Left lung (tissue), 4 donors: ENCODE measurements at regions not wholly inside any gene's neighbourhood (a gene's known extent, or its start where the extent isn't known, plus 50 kb on each side); places are given as distances from the start of the nearest gene placed in this dataset.
A peak's percentile ranks its signal among the peaks of the same experiment; 100 is the strongest.
"Not testable (repeated sequence)": the region's sequence is repeated elsewhere in the genome, so short reads cannot be mapped to it uniquely, and the experiment has no call there.

Experiments
- ATAC-seq: fragments of 200-7000 bp; cut with Tn5 transposase; one replicate; pipeline ENCODE4 v1.9.1; 2020; ENCODE audit warnings: moderate library complexity
- DNase-seq, 4 donors: peaks; one replicate each; pipeline ENCODE4 v3.0.0-alpha.2; 2013 to 2020
- H3K27ac ChIP-seq, 2 donors: fragments of 200-600 bp; sonication (generic) in 1 of 2; one replicate each; pipeline versions ENCODE4 v1.5.0 to v1.8.0; 2020 to 2021
- H3K27me3 ChIP-seq, 2 donors: fragments of 200-600 bp; sonication (generic) in 1 of 2; one replicate each; pipeline versions ENCODE4 v1.5.0 to v1.8.0; 2020 to 2021
- H3K36me3 ChIP-seq, 2 donors: fragments of 200-600 bp; sonication (generic) in 1 of 2; one replicate each; pipeline versions ENCODE4 v1.5.0 to v1.8.0; 2020 to 2021
- H3K4me1 ChIP-seq, 2 donors: fragments of 200-600 bp; one replicate each; pipeline ENCODE4 v1.8.0; 2021
- H3K4me3 ChIP-seq, 2 donors: fragments of 200-600 bp; sonication (generic) in 1 of 2; one replicate each; pipeline versions ENCODE4 v1.5.0 to v1.8.0; 2020 to 2021; ENCODE audit warnings: mild to moderate bottlenecking in 1 of 2
- H3K9me3 ChIP-seq, 2 donors: fragments of 200-600 bp; sonication (generic) in 1 of 2; one replicate each; pipeline versions ENCODE4 v1.5.0 to v1.8.0; 2020 to 2021
- CTCF ChIP-seq, 2 donors: fragments of 200-600 bp; sonication (generic) in 1 of 2; IDR thresholded peaks; one replicate each; pipeline versions ENCODE4 v1.5.0 to v1.8.0; 2021; ENCODE audit warnings: antibody characterized with exemption in 2 of 2
- intact Hi-C, 2 donors: fragments of 100-400 bp; cut with DNase I; formaldehyde crosslinking; loops; one replicate each; pipeline versions ENCODE4 v1.11.2 to v1.14.2; 2022
- donor health status: DM: no; HTN: yes; CAD: no.
- donor health status: DM: no; HTN: no; CAD: no.

GRCh38 chr2:67777836-67778429 is 284.9 kb downstream of the C1D start:
- Histone ChIP-seq H3K27ac (no peak overlapping the region), H3K4me1 (no peaks in the 10 kb centered on the region), H3K36me3 (no peaks in the 10 kb centered on the region), H3K9me3 (no peaks in the 10 kb centered on the region), H3K4me3 (no peak overlapping the region), H3K27me3 (no peaks in the 10 kb centered on the region)
- intact Hi-C loops, result no loop called here
- ATAC-seq (no peak), DNase-seq (no peak)
- no peak for TF ChIP-seq CTCF (IDR thresholded peaks at IDR 0.05)

GRCh38 chr2:67780841-67781240 is 282.0 kb downstream of the C1D start:
- H3K27me3 ChIP-seq, H3K4me3 ChIP-seq, ATAC-seq, H3K27ac ChIP-seq, intact Hi-C loops, DNase-seq, H3K4me1 ChIP-seq, H3K36me3 ChIP-seq, H3K9me3 ChIP-seq: not testable (repeated sequence)

GRCh38 chr2:67782443-67782842 is 280.4 kb downstream of the C1D start:
- Histone ChIP-seq H3K9me3 (no peaks in the 10 kb centered on the region), H3K36me3 (no peaks in the 10 kb centered on the region), H3K27ac (no peak overlapping the region), H3K4me1 (no peaks in the 10 kb centered on the region), H3K4me3 (no peak overlapping the region), H3K27me3 (no peaks in the 10 kb centered on the region)
- ATAC-seq, result peak; percentile 25
- no peak for TF ChIP-seq CTCF (IDR thresholded peaks at IDR 0.05)
- DNase-seq, result no peak
- intact Hi-C loops, result no loop called here

GRCh38 chr2:67783026-67783425 is 279.8 kb downstream of the C1D start:
- DNase-seq, result no peak
- Histone ChIP-seq H3K9me3 (no peaks in the 10 kb centered on the region), H3K36me3 (no peaks in the 10 kb centered on the region), H3K4me3 (no peak overlapping the region), H3K27ac (no peak overlapping the region), H3K4me1 (no peaks in the 10 kb centered on the region), H3K27me3 (no peaks in the 10 kb centered on the region)
- intact Hi-C loops, result no loop called here
- no peak for ATAC-seq
- TF ChIP-seq CTCF (IDR thresholded peaks at IDR 0.05), result no peak

GRCh38 chr2:67790622-67791021 is 272.2 kb downstream of the C1D start:
- H3K27me3 ChIP-seq, result no peaks in the 10 kb centered on the region
- no peak for DNase-seq
- intact Hi-C loops, result no loop called here

More at GRCh38 chr2:67790622-67791021, 272.2 kb downstream of the C1D start:
- Histone ChIP-seq H3K9me3 (no peaks in the 10 kb centered on the region), H3K27ac (no peak overlapping the region), H3K4me1 (no peaks in the 10 kb centered on the region), H3K36me3 (no peaks in the 10 kb centered on the region), H3K4me3 (no peak overlapping the region)
- no peak for TF ChIP-seq CTCF (IDR thresholded peaks at IDR 0.05)
- ATAC-seq, result peak; percentile 18
